SK-N-SH treated with all-trans-retinoic acid at 6 μM for 48 hours (cell line): ENCODE measurements at regions not wholly inside any gene's neighbourhood (a gene's known extent, or its start where the extent isn't known, plus 50 kb on each side); places are given as distances from the start of the nearest gene placed in this dataset.

Experiments used
- ATAC-seq: fragments of 200-7000 bp; cut with Tn5 transposase; 3 replicates; pipeline ENCODE4 v1.9.1; 2020; ENCODE audit warnings: mild to moderate bottlenecking, moderate library complexity
- ARNTL ChIP-seq: fragments of 450-650 bp; formaldehyde crosslinking; IDR thresholded peaks from 2 replicates; pipeline ENCODE4 v1.5.0; 2020; ENCODE audit warnings: low read depth, mild to moderate bottlenecking, moderate library complexity, borderline replicate concordance
- BACH2 ChIP-seq: fragments of 250-450 bp; sonication (Bioruptor Pico); IDR thresholded peaks from 2 replicates; pipeline ENCODE4 v1.9.0; 2021; ENCODE audit warnings: mild to moderate bottlenecking, borderline replicate concordance
- CSDC2 ChIP-seq: fragments of 250-450 bp; sonication (Bioruptor Pico); IDR thresholded peaks from 2 replicates; pipeline ENCODE4 v1.5.0; 2020; ENCODE audit warnings: mild to moderate bottlenecking, moderate library complexity
- ESRRG ChIP-seq: fragments of 250-450 bp; sonication (Bioruptor Pico); IDR thresholded peaks from 2 replicates; pipeline ENCODE4 v1.6.1; 2021; ENCODE audit warnings: mild to moderate bottlenecking
- GLIS3 ChIP-seq: fragments of 250-450 bp; sonication (Bioruptor Pico); IDR thresholded peaks from 2 replicates; pipeline ENCODE4 v1.5.0; 2020; ENCODE audit warnings: mild to moderate bottlenecking, moderate library complexity
- ISL1 ChIP-seq: fragments of 250-450 bp; sonication (Bioruptor Pico); IDR thresholded peaks from 2 replicates; pipeline ENCODE4 v2.1.2; 2022; ENCODE audit warnings: mild to moderate bottlenecking, moderate library complexity
- OSR1 ChIP-seq: fragments of 250-450 bp; sonication (Bioruptor Pico); IDR thresholded peaks from 2 replicates; pipeline ENCODE4 v1.8.0; 2022; ENCODE audit warnings: moderate library complexity, mild to moderate bottlenecking, inconsistent platforms
- PATZ1 ChIP-seq: fragments of 250-450 bp; sonication (Bioruptor Pico); IDR thresholded peaks from 2 replicates; pipeline ENCODE4 v1.8.0; 2020; ENCODE audit warnings: mild to moderate bottlenecking, moderate library complexity, borderline replicate concordance
- PPARA ChIP-seq: fragments of 250-450 bp; sonication (Bioruptor Pico); IDR thresholded peaks from 2 replicates; pipeline ENCODE4 v1.5.0; 2020; ENCODE audit warnings: mild to moderate bottlenecking, borderline replicate concordance
- RARB ChIP-seq: fragments of 250-450 bp; sonication (Bioruptor Pico); IDR thresholded peaks from 2 replicates; pipeline ENCODE4 v1.8.0; 2021; ENCODE audit warnings: mild to moderate bottlenecking, moderate library complexity
- SNAI2 ChIP-seq: fragments of 250-450 bp; sonication (Bioruptor Pico); IDR thresholded peaks from 2 replicates; pipeline ENCODE4 v1.5.0; 2020; ENCODE audit warnings: mild to moderate bottlenecking, moderate library complexity
- TOX ChIP-seq: fragments of 250-450 bp; sonication (Bioruptor Pico); IDR thresholded peaks from 2 replicates; pipeline ENCODE4 v1.8.0; 2021; ENCODE audit warnings: mild to moderate bottlenecking, moderate library complexity, borderline replicate concordance
- ZFP3 ChIP-seq: fragments of 250-450 bp; sonication (Bioruptor Pico); IDR thresholded peaks from 2 replicates; pipeline ENCODE4 v1.5.0; 2020; ENCODE audit warnings: mild to moderate bottlenecking, moderate library complexity
- ZNF565 ChIP-seq: fragments of 450-650 bp; formaldehyde crosslinking; conservative IDR thresholded peaks from 2 replicates; pipeline ENCODE4 v1.5.0; 2020; ENCODE audit warnings: low read depth, mild to moderate bottlenecking, moderate library complexity
- ZNF70 ChIP-seq: fragments of 450-650 bp; formaldehyde crosslinking; IDR thresholded peaks from 2 replicates; pipeline ENCODE4 v1.5.0; 2020; ENCODE audit warnings: mild to moderate bottlenecking, moderate library complexity
- ZNF8 ChIP-seq: fragments of 450-650 bp; formaldehyde crosslinking; IDR thresholded peaks from 2 replicates; pipeline ENCODE4 v1.5.0; 2020; ENCODE audit warnings: mild to moderate bottlenecking, moderate library complexity
- TF ChIP-seq, protein P1 (sequence below): fragments of 250-450 bp; sonication (Bioruptor Pico); IDR thresholded peaks from 2 replicates; pipeline ENCODE4 v1.5.1; 2021; ENCODE audit warnings: mild to moderate bottlenecking, moderate library complexity
- TF ChIP-seq, protein P2 (sequence below): fragments of 250-450 bp; sonication (Bioruptor Pico); IDR thresholded peaks from 2 replicates; pipeline ENCODE4 v1.8.0; 2021; ENCODE audit warnings: low read depth, mild to moderate bottlenecking, moderate library complexity, borderline replicate concordance
- TF ChIP-seq, protein P3 (sequence below): fragments of 250-450 bp; sonication (Bioruptor Pico); IDR thresholded peaks from 2 replicates; pipeline ENCODE4 v1.5.1; 2020; ENCODE audit warnings: low read depth, mild to moderate bottlenecking, moderate library complexity

- no peak for ATAC-seq
- TF ChIP-seq ZNF565 (no peak), ZNF70 (CRISPR knock-in tag) (no peak), ZNF8 (CRISPR knock-in tag) (no peak), PATZ1 (CRISPR knock-in tag) (no peak), ESRRG (CRISPR knock-in tag) (no peak), SNAI2 (CRISPR knock-in tag) (no peak), PPARA (CRISPR knock-in tag) (no peak), ZFP3 (CRISPR knock-in tag) (no peak), TOX (CRISPR knock-in tag) (no peak), RARB (CRISPR knock-in tag) (no peak), GLIS3 (no peak)
- TF ChIP-seq, protein P1, sequence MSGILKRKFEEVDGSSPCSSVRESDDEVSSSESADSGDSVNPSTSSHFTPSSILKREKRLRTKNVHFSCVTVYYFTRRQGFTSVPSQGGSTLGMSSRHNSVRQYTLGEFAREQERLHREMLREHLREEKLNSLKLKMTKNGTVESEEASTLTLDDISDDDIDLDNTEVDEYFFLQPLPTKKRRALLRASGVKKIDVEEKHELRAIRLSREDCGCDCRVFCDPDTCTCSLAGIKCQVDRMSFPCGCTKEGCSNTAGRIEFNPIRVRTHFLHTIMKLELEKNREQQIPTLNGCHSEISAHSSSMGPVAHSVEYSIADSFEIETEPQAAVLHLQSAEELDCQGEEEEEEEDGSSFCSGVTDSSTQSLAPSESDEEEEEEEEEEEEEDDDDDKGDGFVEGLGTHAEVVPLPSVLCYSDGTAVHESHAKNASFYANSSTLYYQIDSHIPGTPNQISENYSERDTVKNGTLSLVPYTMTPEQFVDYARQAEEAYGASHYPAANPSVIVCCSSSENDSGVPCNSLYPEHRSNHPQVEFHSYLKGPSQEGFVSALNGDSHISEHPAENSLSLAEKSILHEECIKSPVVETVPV (CRISPR knock-in tag), result no peak
- TF ChIP-seq, protein P2, sequence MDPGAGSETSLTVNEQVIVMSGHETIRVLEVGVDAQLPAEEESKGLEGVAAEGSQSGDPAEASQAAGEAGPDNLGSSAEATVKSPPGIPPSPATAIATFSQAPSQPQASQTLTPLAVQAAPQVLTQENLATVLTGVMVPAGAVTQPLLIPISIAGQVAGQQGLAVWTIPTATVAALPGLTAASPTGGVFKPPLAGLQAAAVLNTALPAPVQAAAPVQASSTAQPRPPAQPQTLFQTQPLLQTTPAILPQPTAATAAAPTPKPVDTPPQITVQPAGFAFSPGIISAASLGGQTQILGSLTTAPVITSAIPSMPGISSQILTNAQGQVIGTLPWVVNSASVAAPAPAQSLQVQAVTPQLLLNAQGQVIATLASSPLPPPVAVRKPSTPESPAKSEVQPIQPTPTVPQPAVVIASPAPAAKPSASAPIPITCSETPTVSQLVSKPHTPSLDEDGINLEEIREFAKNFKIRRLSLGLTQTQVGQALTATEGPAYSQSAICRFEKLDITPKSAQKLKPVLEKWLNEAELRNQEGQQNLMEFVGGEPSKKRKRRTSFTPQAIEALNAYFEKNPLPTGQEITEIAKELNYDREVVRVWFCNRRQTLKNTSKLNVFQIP (CRISPR knock-in tag), result no peak
- TF ChIP-seq, protein P3, sequence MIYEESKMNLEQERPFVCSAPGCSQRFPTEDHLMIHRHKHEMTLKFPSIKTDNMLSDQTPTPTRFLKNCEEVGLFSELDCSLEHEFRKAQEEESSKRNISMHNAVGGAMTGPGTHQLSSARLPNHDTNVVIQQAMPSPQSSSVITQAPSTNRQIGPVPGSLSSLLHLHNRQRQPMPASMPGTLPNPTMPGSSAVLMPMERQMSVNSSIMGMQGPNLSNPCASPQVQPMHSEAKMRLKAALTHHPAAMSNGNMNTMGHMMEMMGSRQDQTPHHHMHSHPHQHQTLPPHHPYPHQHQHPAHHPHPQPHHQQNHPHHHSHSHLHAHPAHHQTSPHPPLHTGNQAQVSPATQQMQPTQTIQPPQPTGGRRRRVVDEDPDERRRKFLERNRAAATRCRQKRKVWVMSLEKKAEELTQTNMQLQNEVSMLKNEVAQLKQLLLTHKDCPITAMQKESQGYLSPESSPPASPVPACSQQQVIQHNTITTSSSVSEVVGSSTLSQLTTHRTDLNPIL (CRISPR knock-in tag), result no peak
- TF ChIP-seq, all 23 proteins: peak for 0
These were observed 338.2 kb upstream of the ZFP64 start for GRCh38 chr20:52529826-52530225.

DNA sequence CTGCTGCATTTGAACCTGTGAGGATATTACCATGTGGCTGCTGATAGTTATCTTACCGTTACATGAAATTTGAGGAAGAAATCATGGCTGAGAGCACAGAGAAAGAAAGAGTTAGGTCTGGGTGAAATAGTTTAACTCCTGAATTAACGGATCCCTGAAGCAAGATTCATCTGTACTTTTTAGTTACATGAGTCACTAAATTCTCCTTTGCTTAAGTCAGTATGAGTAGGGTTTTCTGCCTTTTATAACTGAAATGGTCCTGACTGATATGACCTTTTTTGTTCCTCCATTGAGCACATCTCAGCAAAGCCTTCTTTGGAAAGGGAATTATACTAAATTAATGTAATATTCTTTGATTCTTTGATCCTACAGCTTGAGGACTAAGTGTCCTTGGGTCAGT lies 333.3 kb upstream of the ZFP64 start:
- ATAC-seq, result no peak
- TF ChIP-seq PATZ1 (CRISPR knock-in tag), result no peak
- TF ChIP-seq PPARA (CRISPR knock-in tag), result no peak

GRCh38 chr20:52518735-52519134 lies 327.2 kb upstream of the ZFP64 start:
- TF ChIP-seq PATZ1 (CRISPR knock-in tag), result no peak
- TF ChIP-seq ZNF565, result no peak
- no peak for TF ChIP-seq ZNF8 (CRISPR knock-in tag)
- TF ChIP-seq ZFP3 (CRISPR knock-in tag), result no peak
- no peak for TF ChIP-seq CSDC2
- no peak for TF ChIP-seq ISL1 (CRISPR knock-in tag)
- no peak for TF ChIP-seq BACH2 (CRISPR knock-in tag)
- TF ChIP-seq OSR1 (CRISPR knock-in tag), result no peak
- no peak for TF ChIP-seq SNAI2 (CRISPR knock-in tag)
- no peak for TF ChIP-seq ARNTL (CRISPR knock-in tag)
- no peak for TF ChIP-seq GLIS3
- TF ChIP-seq, protein P1 (CRISPR knock-in tag), result no peak
- TF ChIP-seq PPARA (CRISPR knock-in tag), result no peak
- no peak for TF ChIP-seq ZNF70 (CRISPR knock-in tag)
- no peak for TF ChIP-seq TOX (CRISPR knock-in tag)
- ATAC-seq, result no peak
